PFSK-1 (cell line): ENCODE measurements at regions not wholly inside any gene's neighbourhood (a gene's known extent, or its start where the extent isn't known, plus 50 kb on each side); places are given as distances from the start of the nearest gene placed in this dataset.

Source experiments
- POLR2AphosphoS5 ChIP-seq: IDR thresholded peaks from 2 replicates; pipeline ENCODE4 v1.6.1; 2012; ENCODE audit warnings: low read depth, mild to moderate bottlenecking, control low read depth, low read length, moderate library complexity
- SIN3A ChIP-seq: IDR thresholded peaks from 2 replicates; pipeline ENCODE4 v1.6.1; 2012; ENCODE audit warnings: mild to moderate bottlenecking, low read length, moderate library complexity, borderline replicate concordance; ENCODE audit not compliant: insufficient read depth
- TF ChIP-seq, protein P1 (sequence below), 2 experiments: IDR thresholded peaks; 2 replicates each; pipeline versions ENCODE4 v1.6.1 to v1.8.0; 2011 to 2012; ENCODE audit warnings: low read depth in 2 of 2, low read length in 2 of 2, control low read depth in 1 of 2, inconsistent platforms in 1 of 2, mild to moderate bottlenecking in 1 of 2, moderate library complexity in 1 of 2; ENCODE audit not compliant: insufficient read depth in 1 of 2

GRCh38 chr1:188620236-188620635 is 1791.5 kb downstream of the PLA2G4A start:
- no peak for TF ChIP-seq SIN3A
- TF ChIP-seq POLR2AphosphoS5, result no peak
- TF ChIP-seq, protein P1, sequence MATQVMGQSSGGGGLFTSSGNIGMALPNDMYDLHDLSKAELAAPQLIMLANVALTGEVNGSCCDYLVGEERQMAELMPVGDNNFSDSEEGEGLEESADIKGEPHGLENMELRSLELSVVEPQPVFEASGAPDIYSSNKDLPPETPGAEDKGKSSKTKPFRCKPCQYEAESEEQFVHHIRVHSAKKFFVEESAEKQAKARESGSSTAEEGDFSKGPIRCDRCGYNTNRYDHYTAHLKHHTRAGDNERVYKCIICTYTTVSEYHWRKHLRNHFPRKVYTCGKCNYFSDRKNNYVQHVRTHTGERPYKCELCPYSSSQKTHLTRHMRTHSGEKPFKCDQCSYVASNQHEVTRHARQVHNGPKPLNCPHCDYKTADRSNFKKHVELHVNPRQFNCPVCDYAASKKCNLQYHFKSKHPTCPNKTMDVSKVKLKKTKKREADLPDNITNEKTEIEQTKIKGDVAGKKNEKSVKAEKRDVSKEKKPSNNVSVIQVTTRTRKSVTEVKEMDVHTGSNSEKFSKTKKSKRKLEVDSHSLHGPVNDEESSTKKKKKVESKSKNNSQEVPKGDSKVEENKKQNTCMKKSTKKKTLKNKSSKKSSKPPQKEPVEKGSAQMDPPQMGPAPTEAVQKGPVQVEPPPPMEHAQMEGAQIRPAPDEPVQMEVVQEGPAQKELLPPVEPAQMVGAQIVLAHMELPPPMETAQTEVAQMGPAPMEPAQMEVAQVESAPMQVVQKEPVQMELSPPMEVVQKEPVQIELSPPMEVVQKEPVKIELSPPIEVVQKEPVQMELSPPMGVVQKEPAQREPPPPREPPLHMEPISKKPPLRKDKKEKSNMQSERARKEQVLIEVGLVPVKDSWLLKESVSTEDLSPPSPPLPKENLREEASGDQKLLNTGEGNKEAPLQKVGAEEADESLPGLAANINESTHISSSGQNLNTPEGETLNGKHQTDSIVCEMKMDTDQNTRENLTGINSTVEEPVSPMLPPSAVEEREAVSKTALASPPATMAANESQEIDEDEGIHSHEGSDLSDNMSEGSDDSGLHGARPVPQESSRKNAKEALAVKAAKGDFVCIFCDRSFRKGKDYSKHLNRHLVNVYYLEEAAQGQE (IDR thresholded peaks at IDR 0.05; ENCODE audit: insufficient read depth in 1 of 2, low read depth in 2 of 2, low read length in 2 of 2), result no peak
